Caco-2 (cell line): ENCODE measurements at regions not wholly inside any gene's neighbourhood (a gene's known extent, or its start where the extent isn't known, plus 50 kb on each side); places are given as distances from the start of the nearest gene placed in this dataset.

Experiments used
- BruUV-seq: library from RNA; stranded (reverse); fragments of 400-500 nt; replicated peaks from 2 replicates; lab custom pipeline; 2021; lab: Mats Ljungman, UMichigan
- CTCF ChIA-PET: fragments of 300-600 bp; sonication (Branson Sonifier 250); formaldehyde crosslinking; loops from one replicate; lab custom pipeline; 2022; ENCODE audit warnings: antibody characterized with exemption; lab: Charles Lee
- POLR2A ChIA-PET: fragments of 300-600 bp; sonication (Branson Sonifier 250); formaldehyde crosslinking; loops from one replicate; lab custom pipeline; 2022; ENCODE audit warnings: antibody characterized with exemption; lab: Charles Lee
- DNase-seq, 2 experiments: peaks; one replicate each; pipeline versions ENCODE4 v3.0.0 to v3.0.0-alpha.2; 2020 to 2022
- H3K27me3 ChIP-seq: replicated peaks from 2 replicates; pipeline ENCODE4 v1.6.0; 2011; ENCODE audit warnings: low read length; ENCODE audit not compliant: control insufficient read depth, insufficient read depth
- H3K36me3 ChIP-seq: 2 replicates; pipeline ENCODE4 v1.5.1; 2011; ENCODE audit warnings: low read length; ENCODE audit not compliant: control insufficient read depth, insufficient read depth
- H3K4me1 ChIP-seq: fragments of 250-450 bp; sonication (Bioruptor Pico); 2 replicates; pipeline ENCODE4 v1.5.1; 2020; ENCODE audit warnings: mild to moderate bottlenecking
- H3K4me3 ChIP-seq: 2 replicates; pipeline ENCODE4 v1.5.1; 2011; ENCODE audit warnings: low read depth, mild to moderate bottlenecking, control low read depth, low read length
- H3K9me3 ChIP-seq: fragments of 250-450 bp; sonication (Bioruptor Pico); 2 replicates; pipeline ENCODE4 v1.5.1; 2020; ENCODE audit warnings: mild to moderate bottlenecking, moderate library complexity
- H3K27ac Mint-ChIP-seq: one replicate; pipeline ENCODE4 v1.8.0; 2022; ENCODE audit warnings: mixed read lengths; ENCODE audit not compliant: unreplicated experiment
- H3K27me3 Mint-ChIP-seq: one replicate; pipeline ENCODE4 v1.8.0; 2022; ENCODE audit warnings: mixed read lengths; ENCODE audit not compliant: insufficient read depth, unreplicated experiment
- H3K36me3 Mint-ChIP-seq: one replicate; pipeline ENCODE4 v1.8.0; 2022; ENCODE audit warnings: mild to moderate bottlenecking, mixed read lengths; ENCODE audit not compliant: insufficient read depth, unreplicated experiment
- H3K4me1 Mint-ChIP-seq: one replicate; pipeline ENCODE4 v1.8.0; 2022; ENCODE audit warnings: low read depth, mixed read lengths; ENCODE audit not compliant: unreplicated experiment
- H3K4me3 Mint-ChIP-seq: one replicate; pipeline ENCODE4 v1.8.0; 2022; ENCODE audit warnings: mild to moderate bottlenecking, moderate library complexity, mixed read lengths; ENCODE audit not compliant: unreplicated experiment
- H3K9me3 Mint-ChIP-seq: one replicate; pipeline ENCODE4 v1.8.0; 2022; ENCODE audit warnings: mixed read lengths; ENCODE audit not compliant: unreplicated experiment
- intact Hi-C: fragments of 100-400 bp; cut with micrococcal nuclease; formaldehyde crosslinking; loops from one replicate; pipeline ENCODE4 v1.10.0; 2022; ENCODE audit not compliant: unreplicated experiment
- TF ChIP-seq, protein P1 (sequence below), 2 experiments: fragments of 200-600 bp in 1 of 2; IDR thresholded peaks; 1 replicate in 1 of 2; 2 replicates in 1 of 2; pipeline versions ENCODE4 v1.5.1 to v1.8.0; 2011 to 2022; ENCODE audit warnings: antibody characterized with exemption in 1 of 2, control low read depth in 1 of 2, inconsistent platforms in 1 of 2, low read depth in 1 of 2, low read length in 1 of 2, mild to moderate bottlenecking in 1 of 2, moderate library complexity in 1 of 2; ENCODE audit not compliant: insufficient read depth in 1 of 2, severe bottlenecking in 1 of 2, unreplicated experiment in 1 of 2

DNA sequence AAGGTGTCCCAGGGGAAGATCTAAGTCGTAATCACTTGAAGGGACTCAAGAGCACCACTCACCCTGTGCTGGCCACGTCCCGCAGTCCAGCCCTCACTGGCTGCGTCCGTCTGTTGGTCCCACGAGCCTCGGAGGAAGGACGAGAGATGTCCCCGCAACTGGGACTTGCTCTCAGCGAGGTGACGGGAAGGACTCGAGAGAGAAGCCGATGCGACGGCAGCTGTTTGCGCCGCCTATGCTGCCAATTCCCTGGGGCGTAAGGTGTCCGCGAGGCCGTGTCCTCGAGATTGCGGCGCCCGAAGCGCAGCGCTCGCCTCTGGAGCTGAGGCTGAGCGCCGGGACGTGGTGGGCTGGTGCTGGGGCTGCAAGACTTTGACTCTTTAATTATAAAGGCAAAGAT, 100.6 kb upstream of the SEMA3E start:
- CTCF ChIA-PET = no interaction called here
- H3K36me3 Mint-ChIP-seq = no peaks in the 10 kb centered on the region
- peaks cover 28% of the 10 kb centered on the region for H3K9me3 Mint-ChIP-seq
- H3K4me3 Mint-ChIP-seq = no peak overlapping the region
- POLR2A ChIA-PET = no interaction called here
- no peaks in the 10 kb centered on the region for H3K27me3 ChIP-seq
- H3K36me3 ChIP-seq = no peaks in the 10 kb centered on the region
- no peaks in the 10 kb centered on the region for H3K4me1 ChIP-seq
- intact Hi-C loops = loop anchor here (5.0 kb wide), 1 partner anchor 107 kb away; no protein-coding TSS in a partner anchor
- TF ChIP-seq, protein P1, sequence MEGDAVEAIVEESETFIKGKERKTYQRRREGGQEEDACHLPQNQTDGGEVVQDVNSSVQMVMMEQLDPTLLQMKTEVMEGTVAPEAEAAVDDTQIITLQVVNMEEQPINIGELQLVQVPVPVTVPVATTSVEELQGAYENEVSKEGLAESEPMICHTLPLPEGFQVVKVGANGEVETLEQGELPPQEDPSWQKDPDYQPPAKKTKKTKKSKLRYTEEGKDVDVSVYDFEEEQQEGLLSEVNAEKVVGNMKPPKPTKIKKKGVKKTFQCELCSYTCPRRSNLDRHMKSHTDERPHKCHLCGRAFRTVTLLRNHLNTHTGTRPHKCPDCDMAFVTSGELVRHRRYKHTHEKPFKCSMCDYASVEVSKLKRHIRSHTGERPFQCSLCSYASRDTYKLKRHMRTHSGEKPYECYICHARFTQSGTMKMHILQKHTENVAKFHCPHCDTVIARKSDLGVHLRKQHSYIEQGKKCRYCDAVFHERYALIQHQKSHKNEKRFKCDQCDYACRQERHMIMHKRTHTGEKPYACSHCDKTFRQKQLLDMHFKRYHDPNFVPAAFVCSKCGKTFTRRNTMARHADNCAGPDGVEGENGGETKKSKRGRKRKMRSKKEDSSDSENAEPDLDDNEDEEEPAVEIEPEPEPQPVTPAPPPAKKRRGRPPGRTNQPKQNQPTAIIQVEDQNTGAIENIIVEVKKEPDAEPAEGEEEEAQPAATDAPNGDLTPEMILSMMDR (IDR thresholded peaks at IDR 0.05; ENCODE audit: insufficient read depth in 1 of 2, low read depth in 1 of 2, low read length in 1 of 2, severe bottlenecking in 1 of 2, unreplicated experiment in 1 of 2) = no peak
- no TSS peak for BruUV-seq
- no peak overlapping the region for H3K4me3 ChIP-seq
- H3K4me1 Mint-ChIP-seq = no peaks in the 10 kb centered on the region
- peaks cover 3% of the 10 kb centered on the region for H3K27me3 Mint-ChIP-seq
- no peaks in the 10 kb centered on the region for H3K9me3 ChIP-seq
- no peak for DNase-seq
- no peak overlapping the region for H3K27ac Mint-ChIP-seq

DNA sequence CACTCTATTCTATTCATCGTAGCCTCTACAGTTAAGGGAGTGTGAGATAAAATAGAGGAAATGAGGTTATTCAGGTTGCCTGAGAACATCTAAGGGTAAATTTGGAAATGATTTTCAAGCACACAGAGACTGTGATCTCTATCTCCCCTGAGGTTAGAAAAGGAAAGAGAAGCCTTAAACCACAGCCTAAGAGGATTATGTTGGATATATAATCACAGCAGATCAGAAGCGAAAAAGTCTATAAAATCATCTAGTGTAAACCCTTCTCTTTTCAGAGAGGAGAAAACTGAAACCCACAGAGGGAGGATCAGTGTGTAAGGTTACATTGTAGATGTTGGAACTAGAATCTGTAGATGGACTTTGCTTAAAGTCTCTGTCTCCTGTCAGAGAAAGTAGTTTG, 90.6 kb upstream of the SEMA3E start:
- Histone ChIP-seq H3K4me3 (no peak overlapping the region), H3K27me3 (no peaks in the 10 kb centered on the region), H3K9me3 (no peaks in the 10 kb centered on the region), H3K36me3 (no peaks in the 10 kb centered on the region), H3K4me1 (no peaks in the 10 kb centered on the region)
- DNase-seq = no peak
- H3K4me3 Mint-ChIP-seq = no peak overlapping the region
- intact Hi-C loops = no loop called here
- BruUV-seq = no TSS peak
- ChIA-PET POLR2A (no interaction called here), CTCF (no interaction called here)
- no peaks in the 10 kb centered on the region for H3K36me3 Mint-ChIP-seq
- TF ChIP-seq, protein P1 (IDR thresholded peaks at IDR 0.05; ENCODE audit: insufficient read depth in 1 of 2, low read depth in 1 of 2, low read length in 1 of 2, severe bottlenecking in 1 of 2, unreplicated experiment in 1 of 2) = no peak
- no peaks in the 10 kb centered on the region for H3K9me3 Mint-ChIP-seq
- no peak overlapping the region for H3K27ac Mint-ChIP-seq
- peaks cover 5% of the 10 kb centered on the region for H3K27me3 Mint-ChIP-seq
- no peaks in the 10 kb centered on the region for H3K4me1 Mint-ChIP-seq

GRCh38 chr7:83738291-83738835, 89.4 kb upstream of the SEMA3E start:
- Mint-ChIP-seq H3K27ac (no peak overlapping the region), H3K27me3 (peaks cover 5% of the 10 kb centered on the region), H3K36me3 (no peaks in the 10 kb centered on the region), H3K4me3 (no peak overlapping the region), H3K9me3 (no peaks in the 10 kb centered on the region), H3K4me1 (no peaks in the 10 kb centered on the region)
- no peak overlapping the region for H3K4me3 ChIP-seq
- no peaks in the 10 kb centered on the region for H3K9me3 ChIP-seq
- H3K36me3 ChIP-seq = no peaks in the 10 kb centered on the region
- intact Hi-C loops = no loop called here
- DNase-seq = no peak
- ChIA-PET POLR2A (no interaction called here), CTCF (no interaction called here)
- H3K4me1 ChIP-seq = no peaks in the 10 kb centered on the region
- no TSS peak for BruUV-seq
- TF ChIP-seq, protein P1 (IDR thresholded peaks at IDR 0.05; ENCODE audit: insufficient read depth in 1 of 2, low read depth in 1 of 2, low read length in 1 of 2, severe bottlenecking in 1 of 2, unreplicated experiment in 1 of 2) = no peak
- H3K27me3 ChIP-seq = no peaks in the 10 kb centered on the region
